HepG2 (cell line): ENCODE measurements at regions not wholly inside any gene's neighbourhood (a gene's known extent, or its start where the extent isn't known, plus 50 kb on each side); places are given as distances from the start of the nearest gene placed in this dataset.

Experiments used
- ATAC-seq: fragments of 200-7000 bp; cut with Tn5 transposase; 3 replicates; pipeline ENCODE4 v1.9.1; 2020; ENCODE audit warnings: mild to moderate bottlenecking, moderate library complexity
- BruUV-seq: library from RNA; stranded (reverse); fragments of 400-500 nt; replicated peaks from 2 replicates; lab custom pipeline; 2021; lab: Mats Ljungman, UMichigan
- CTCF ChIA-PET: fragments of 300-600 bp; formaldehyde crosslinking; extraction: SDS; loops from one replicate; lab custom pipeline; 2021; ENCODE audit warnings: low total read pairs, inconsistent platforms, low intra/inter-chr PET ratio; lab: Yijun Ruan, JAX
- POLR2A ChIA-PET: fragments of 350-600 bp; sonication (Branson Sonifier 250); formaldehyde crosslinking; loops from one replicate; lab custom pipeline; 2020; ENCODE audit warnings: antibody characterized with exemption, inconsistent platforms; lab: Yijun Ruan, JAX
- DNase-seq: peaks from one replicate; pipeline ENCODE4 v3.0.0-alpha.2; 2015; ENCODE audit warnings: low spot score
- FAIRE-seq: peaks from 3 replicates; lab custom pipeline; 2011; peaks lifted over from hg19 to GRCh38; lab: Jason Lieb, UNC
- H2AFZ ChIP-seq: one replicate; pipeline ENCODE4 v1.6.1; 2011; ENCODE audit warnings: low read length, inconsistent platforms
- H3K27ac ChIP-seq: fragments of 300-600 bp; 3 replicates; pipeline ENCODE4 v1.8.0; 2011; ENCODE audit warnings: mixed run types, mild to moderate bottlenecking, mixed read lengths, low read length, inconsistent platforms; ENCODE audit not compliant: insufficient read depth; ENCODE audit errors: extremely low read length
- H3K27me3 ChIP-seq, 2 experiments: fragments of 200-600 bp in 1 of 2; 2 replicates in 1 of 2; 3 replicates in 1 of 2; pipeline versions ENCODE4 v1.6.0 to v1.8.0; 2011; ENCODE audit warnings: low read length in 2 of 2, mild to moderate bottlenecking in 2 of 2, moderate library complexity in 2 of 2, inconsistent platforms in 1 of 2; ENCODE audit not compliant: insufficient read depth in 2 of 2, control insufficient read depth in 1 of 2
- H3K36me3 ChIP-seq, 2 experiments: fragments of 200-600 bp in 1 of 2; replicated peaks in 1 of 2; 2 replicates in 1 of 2; 3 replicates in 1 of 2; pipeline versions ENCODE4 v1.5.1 to v1.8.0; 2011; ENCODE audit warnings: low read length in 2 of 2, inconsistent platforms in 1 of 2; ENCODE audit not compliant: insufficient read depth in 2 of 2, control insufficient read depth in 1 of 2
- H3K4me1 ChIP-seq: 2 replicates; pipeline ENCODE4 v1.5.1; 2012; ENCODE audit warnings: low read length, inconsistent platforms; ENCODE audit not compliant: insufficient read depth
- H3K4me2 ChIP-seq: 2 replicates; pipeline ENCODE4 v1.6.0; 2011; ENCODE audit warnings: low read depth, low read length, inconsistent platforms
- H3K4me3 ChIP-seq, 3 experiments: fragments of 200-600 bp in 1 of 3; sonication (generic), shearing (Covaris generic) in 1 of 3; replicated peaks in 1 of 3; 2 replicates each; pipeline ENCODE4 v1.5.1; 2011 to 2016; ENCODE audit warnings: low read length in 3 of 3, inconsistent platforms in 2 of 3, low read depth in 2 of 3, mild to moderate bottlenecking in 2 of 3, control low read depth in 1 of 3, mixed read lengths in 1 of 3; ENCODE audit not compliant: insufficient read depth in 1 of 3
- H3K79me2 ChIP-seq: one replicate; pipeline ENCODE4 v1.6.1; 2011; ENCODE audit warnings: low read length, inconsistent platforms; ENCODE audit not compliant: insufficient read depth
- H3K9ac ChIP-seq: 2 replicates; pipeline ENCODE4 v1.6.0; 2011; ENCODE audit warnings: mild to moderate bottlenecking, low read depth, low read length, inconsistent platforms; ENCODE audit not compliant: insufficient read depth
- H3K9me3 ChIP-seq: 2 replicates; pipeline ENCODE4 v1.5.1; 2012; ENCODE audit warnings: mild to moderate bottlenecking, low read length
- H4K20me1 ChIP-seq: 2 replicates; pipeline ENCODE4 v1.6.0; 2011; ENCODE audit warnings: inconsistent platforms, mild to moderate bottlenecking, low read length, moderate library complexity; ENCODE audit not compliant: insufficient read depth
- CC2D1A ChIP-seq: sonication (generic); formaldehyde crosslinking; IDR thresholded peaks from 2 replicates; pipeline ENCODE4 v1.8.1; 2023; ENCODE audit warnings: mild to moderate bottlenecking, missing genetic modification reagents
- EHMT2 ChIP-seq: fragments of 200-600 bp; sonication (generic); IDR thresholded peaks from 2 replicates; pipeline ENCODE4 v1.7.0; 2017; ENCODE audit warnings: antibody characterized with exemption, low read depth, low read length, borderline replicate concordance
- HIVEP1 ChIP-seq: sonication (generic); formaldehyde crosslinking; IDR thresholded peaks from 2 replicates; pipeline ENCODE4 v1.4.0; 2020; ENCODE audit warnings: mild to moderate bottlenecking, missing genetic modification reagents
- MED8 ChIP-seq: sonication (generic); formaldehyde crosslinking; IDR thresholded peaks from 2 replicates; pipeline ENCODE4 v1.8.1; 2023; ENCODE audit warnings: mild to moderate bottlenecking, missing genetic modification reagents; ENCODE audit not compliant: insufficient replicate concordance
- RCOR2 ChIP-seq: IDR thresholded peaks from 2 replicates; pipeline ENCODE4 v1.6.1; 2016; ENCODE audit warnings: missing biosample characterization, missing genetic modification reagents
- SIN3B ChIP-seq: fragments of 150-350 bp; IDR thresholded peaks from 2 replicates; pipeline ENCODE4 v1.6.1; 2014; ENCODE audit warnings: low read length
- SMC3 ChIP-seq: IDR thresholded peaks from 2 replicates; pipeline ENCODE4 v1.6.1; 2011; ENCODE audit warnings: low read length, improper control_type of control experiment
- TBX2 ChIP-seq: sonication (generic); formaldehyde crosslinking; IDR thresholded peaks from 2 replicates; pipeline ENCODE4 v1.5.0; 2020; ENCODE audit warnings: missing genetic modification reagents, mild to moderate bottlenecking, borderline replicate concordance
- ZFP37 ChIP-seq: sonication (generic); formaldehyde crosslinking; IDR thresholded peaks from 2 replicates; pipeline ENCODE4 v1.4.0; 2020; ENCODE audit warnings: missing genetic modification reagents, borderline replicate concordance
- ZKSCAN1 ChIP-seq: fragments of 150-350 bp; IDR thresholded peaks from 2 replicates; pipeline ENCODE4 v1.6.1; 2014; ENCODE audit warnings: low read length
- ZMAT5 ChIP-seq: sonication (generic); formaldehyde crosslinking; IDR thresholded peaks from 2 replicates; pipeline ENCODE4 v1.5.0; 2020; ENCODE audit warnings: mild to moderate bottlenecking, low read depth, missing genetic modification reagents, borderline replicate concordance
- ZNF468 ChIP-seq: sonication (generic); formaldehyde crosslinking; IDR thresholded peaks from 2 replicates; pipeline ENCODE4 v1.8.0; 2022; ENCODE audit warnings: mild to moderate bottlenecking, moderate library complexity, missing genetic modification reagents
- ZNF513 ChIP-seq: sonication (generic); formaldehyde crosslinking; conservative IDR thresholded peaks from 2 replicates; pipeline ENCODE4 v1.5.0; 2020; ENCODE audit warnings: missing genetic modification reagents
- ZNF558 ChIP-seq: sonication (generic); formaldehyde crosslinking; IDR thresholded peaks from 2 replicates; pipeline ENCODE4 v1.9.0; 2022; ENCODE audit warnings: mild to moderate bottlenecking, missing genetic modification reagents, borderline replicate concordance
- ZNF564 ChIP-seq: sonication (generic); formaldehyde crosslinking; IDR thresholded peaks from 2 replicates; pipeline ENCODE4 v1.8.1; 2023; ENCODE audit warnings: mild to moderate bottlenecking, missing genetic modification reagents
- ZNF605 ChIP-seq: sonication (generic); formaldehyde crosslinking; IDR thresholded peaks from 2 replicates; pipeline ENCODE4 v1.8.0; 2022; ENCODE audit warnings: mild to moderate bottlenecking, missing genetic modification reagents
- WGBS: methylation state at CpG from one replicate; pipeline ENCODE4 v1.1.6; 2017; ENCODE audit warnings: low lambda C conversion rate; 5-methylcytosine and 5-hydroxymethylcytosine counted together
- in situ Hi-C: cut with HindIII; loops from 2 replicates; pipeline ENCODE4 v1.10.0; 2017; ENCODE audit warnings: low pct_unique_long_range_greater_than_20kb; ENCODE audit not compliant: extremely low pct_ligation_motif_present
- intact Hi-C: fragments of 100-400 bp; cut with micrococcal nuclease; formaldehyde crosslinking; loops from one replicate; pipeline ENCODE4 v1.10.0; 2022; ENCODE audit not compliant: unreplicated experiment

- Histone ChIP-seq H3K27ac (no peak overlapping the region), H3K4me3 (no peak overlapping the region), H3K27me3 (no peaks in the 10 kb centered on the region), H3K9me3 (no peaks in the 10 kb centered on the region), H3K79me2 (no peaks in the 10 kb centered on the region), H3K9ac (no peak overlapping the region), H3K4me1 (no peaks in the 10 kb centered on the region), H3K36me3 (no peaks in the 10 kb centered on the region), H4K20me1 (no peaks in the 10 kb centered on the region), H3K4me2 (no peak overlapping the region), H2AFZ (no peak overlapping the region)
- no peak for ATAC-seq
- FAIRE-seq: no peak
- intact Hi-C loops (no loop called here), in situ Hi-C loops (no loop called here)
- DNase-seq: no peak
- CTCF ChIA-PET: no interaction called here
- WGBS: 0% methylated on average over 2 of the region's 2 CpGs
- POLR2A ChIA-PET: no interaction called here
- TF ChIP-seq RCOR2 (CRISPR knock-in tag) (no peak), ZNF558 (CRISPR knock-in tag) (no peak), SIN3B (no peak), MED8 (CRISPR knock-in tag) (no peak), HIVEP1 (CRISPR knock-in tag) (no peak), ZNF468 (CRISPR knock-in tag) (no peak), EHMT2 (no peak), ZFP37 (CRISPR knock-in tag) (no peak), ZKSCAN1 (no peak), ZMAT5 (CRISPR knock-in tag) (no peak), SMC3 (no peak), TBX2 (CRISPR knock-in tag) (no peak), CC2D1A (CRISPR knock-in tag) (no peak), ZNF564 (CRISPR knock-in tag) (no peak), ZNF513 (CRISPR knock-in tag) (no peak), ZNF605 (CRISPR knock-in tag) (no peak)
- no TSS peak for BruUV-seq
Measured at GRCh38 chr1:98345417-98345816, 316.1 kb upstream of the SNX7 start.
